Upper lobe of left lung (tissue), 6 donors: ENCODE measurements at regions not wholly inside any gene's neighbourhood (a gene's known extent, or its start where the extent isn't known, plus 50 kb on each side); places are given as distances from the start of the nearest gene placed in this dataset.

Experiments
- ATAC-seq, 2 donors: fragments of 200-7000 bp; cut with Tn5 transposase; one replicate each; pipeline ENCODE4 v1.9.1; 2022; ENCODE audit warnings: mild to moderate bottlenecking in 2 of 2, moderate library complexity in 2 of 2; ENCODE audit not compliant: low FRiP score in 2 of 2
- DNase-seq, 2 donors: peaks; one replicate each; pipeline ENCODE4 v3.0.0-alpha.2; 2019 to 2020
- H3K27ac ChIP-seq, 4 donors: fragments of 200-600 bp; sonication (generic); one replicate each; pipeline ENCODE4 v1.5.1; 2016 to 2019
- H3K27me3 ChIP-seq, 4 donors: fragments of 200-600 bp; sonication (generic); one replicate each; pipeline ENCODE4 v1.5.1; 2017 to 2019
- H3K36me3 ChIP-seq, 4 donors: fragments of 200-600 bp; sonication (generic); one replicate each; pipeline ENCODE4 v1.5.1; 2016 to 2019
- H3K4me1 ChIP-seq, 4 donors: fragments of 200-600 bp; sonication (generic); one replicate each; pipeline ENCODE4 v1.5.1; 2018 to 2019
- H3K4me3 ChIP-seq, 4 donors: fragments of 200-600 bp; sonication (generic); one replicate each; pipeline ENCODE4 v1.5.1; 2017 to 2019; ENCODE audit warnings: mild to moderate bottlenecking in 2 of 4, moderate library complexity in 1 of 4
- H3K9me3 ChIP-seq, 4 donors: fragments of 200-600 bp; sonication (generic); one replicate each; pipeline ENCODE4 v1.5.1; 2018 to 2019
- CTCF ChIP-seq, 6 experiments: fragments of 450-650 bp in 4 of 6; fragments of 200-600 bp in 2 of 6; sonication (generic) in 2 of 6; IDR thresholded peaks; one replicate each; pipeline ENCODE4 v1.5.1; 2016 to 2019; ENCODE audit warnings: antibody characterized with exemption in 6 of 6
- EP300 ChIP-seq, 4 donors: sonication (generic); formaldehyde crosslinking; IDR thresholded peaks; one replicate each; pipeline ENCODE4 v1.5.1; 2017; ENCODE audit warnings: antibody characterized with exemption in 4 of 4, control low read depth in 2 of 4
- POLR2A ChIP-seq, 4 donors: fragments of 450-650 bp; IDR thresholded peaks; one replicate each; pipeline ENCODE4 v1.5.1; 2016 to 2017; ENCODE audit warnings: antibody characterized with exemption in 4 of 4, mild to moderate bottlenecking in 2 of 4
- POLR2AphosphoS5 ChIP-seq, 2 donors: sonication (generic); formaldehyde crosslinking; IDR thresholded peaks; one replicate each; pipeline ENCODE4 v1.5.1; 2017; ENCODE audit warnings: antibody characterized with exemption in 2 of 2
- WGBS, 2 donors: methylation state at CpG; one replicate each; pipeline ENCODE4 v1.1.5; 2017 to 2018; 5-methylcytosine and 5-hydroxymethylcytosine counted together
- donor health status: DM: no; HTN: no; CAD: no; lungs with moderate emphysema.
- donor health status: DM: no; HTN: yes; CAD: no; lungs with severe emphysema.

DNA sequence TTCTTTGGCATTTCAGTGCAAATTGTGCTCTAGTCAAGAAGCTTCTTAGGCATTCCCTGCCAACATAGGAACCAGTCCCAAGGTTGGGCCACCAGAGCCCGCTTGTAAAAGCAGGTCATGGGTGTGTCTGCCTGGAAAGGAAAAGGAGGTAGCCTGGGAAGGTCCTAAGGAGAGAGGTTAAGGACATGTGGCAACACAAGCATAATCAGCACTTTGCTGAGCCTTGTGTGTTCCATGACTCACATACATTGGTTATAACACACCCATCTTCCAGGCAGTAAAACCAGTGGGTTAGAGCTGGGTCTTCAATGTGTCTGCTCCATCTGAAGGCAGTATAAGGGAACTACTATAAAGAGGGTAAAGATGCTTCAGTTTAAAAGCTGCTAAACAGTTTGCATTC is 165.0 kb downstream of the FHIP1A start:
- Histone ChIP-seq H3K36me3 (no peaks in the 10 kb centered on the region), H3K27me3 (no peaks in the 10 kb centered on the region), H3K4me1 (no peaks in the 10 kb centered on the region), H3K27ac (no peak overlapping the region), H3K4me3 (no peak overlapping the region), H3K9me3 (no peaks in the 10 kb centered on the region)
- WGBS, 2 donors: 50 to 75% methylated on average over 1 of the region's 1 CpG
- ATAC-seq: no peak
- no peak for TF ChIP-seq CTCF (IDR thresholded peaks at IDR 0.05)
- no peak for TF ChIP-seq EP300 (IDR thresholded peaks at IDR 0.05)
- TF ChIP-seq POLR2A (IDR thresholded peaks at IDR 0.05): no peak
- no peak for TF ChIP-seq POLR2AphosphoS5 (IDR thresholded peaks at IDR 0.05)
- peak in 1 of 2 donors; percentile 39 for DNase-seq

GRCh38 chr4:151574968-151575367 is 166.0 kb downstream of the FHIP1A start:
- TF ChIP-seq POLR2A (IDR thresholded peaks at IDR 0.05) (no peak), POLR2AphosphoS5 (IDR thresholded peaks at IDR 0.05) (no peak), CTCF (IDR thresholded peaks at IDR 0.05) (no peak), EP300 (IDR thresholded peaks at IDR 0.05) (no peak)
- DNase-seq: no peak
- no peaks in the 10 kb centered on the region for H3K9me3 ChIP-seq
- no peak for ATAC-seq
- no peak overlapping the region for H3K4me3 ChIP-seq
- no peaks in the 10 kb centered on the region for H3K4me1 ChIP-seq
- H3K27me3 ChIP-seq: no peaks in the 10 kb centered on the region
- H3K36me3 ChIP-seq: no peaks in the 10 kb centered on the region
- H3K27ac ChIP-seq: no peak overlapping the region

DNA sequence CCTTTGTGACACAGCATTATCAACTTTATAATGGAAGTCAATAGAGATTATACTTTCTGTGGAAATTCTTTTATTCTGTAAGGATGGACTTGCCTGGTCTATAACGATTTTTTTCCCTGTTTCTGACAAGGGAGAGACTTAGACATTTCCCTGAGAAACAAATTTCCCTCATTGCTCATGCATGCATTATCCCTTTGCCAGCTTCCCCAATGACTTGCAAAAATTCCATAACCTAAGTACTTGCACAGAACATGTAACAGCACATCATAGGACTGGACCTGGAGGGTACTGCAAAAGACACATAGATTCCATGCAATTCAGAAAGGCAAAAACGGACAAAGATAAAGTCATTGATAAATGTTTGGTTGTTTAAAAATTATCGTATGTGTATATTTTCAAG is 166.7 kb downstream of the FHIP1A start:
- ATAC-seq (no peak), DNase-seq (no peak)
- WGBS, 2 donors: 89 to 90% methylated on average over 3 of the region's 3 CpGs
- Histone ChIP-seq H3K27me3 (no peaks in the 10 kb centered on the region), H3K36me3 (no peaks in the 10 kb centered on the region), H3K9me3 (no peaks in the 10 kb centered on the region), H3K27ac (no peak overlapping the region), H3K4me1 (no peaks in the 10 kb centered on the region), H3K4me3 (no peak overlapping the region)
- TF ChIP-seq POLR2A (IDR thresholded peaks at IDR 0.05) (no peak), POLR2AphosphoS5 (IDR thresholded peaks at IDR 0.05) (no peak), EP300 (IDR thresholded peaks at IDR 0.05) (no peak), CTCF (IDR thresholded peaks at IDR 0.05) (no peak)

DNA sequence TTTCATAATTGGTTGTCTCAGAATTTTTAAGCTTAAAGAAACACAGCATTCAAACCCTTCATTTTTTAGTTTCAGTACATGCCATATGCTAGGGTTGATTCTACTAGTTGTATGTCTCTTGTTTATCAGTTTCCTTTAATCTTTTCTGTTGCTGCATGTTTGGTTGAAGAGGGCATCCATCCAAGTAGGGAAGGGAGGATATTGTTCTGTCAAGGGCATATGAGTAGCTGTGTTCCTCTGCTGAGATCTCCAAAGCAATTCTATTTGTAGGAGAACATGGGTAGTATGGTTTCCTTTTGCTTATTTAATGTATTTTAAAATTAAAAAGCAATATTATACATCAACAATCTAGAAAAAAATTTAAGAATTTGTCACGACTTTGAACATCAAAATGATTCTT is 167.7 kb downstream of the FHIP1A start:
- no peak for DNase-seq
- TF ChIP-seq POLR2AphosphoS5 (IDR thresholded peaks at IDR 0.05): no peak
- no peak for TF ChIP-seq EP300 (IDR thresholded peaks at IDR 0.05)
- no peaks in the 10 kb centered on the region for H3K9me3 ChIP-seq
- no peaks in the 10 kb centered on the region for H3K4me1 ChIP-seq
- WGBS, 2 donors: 63 to 74% methylated on average over 1 of the region's 1 CpG
- ATAC-seq: no peak
- no peak overlapping the region for H3K27ac ChIP-seq
- H3K4me3 ChIP-seq: no peak overlapping the region
- no peaks in the 10 kb centered on the region for H3K27me3 ChIP-seq
- no peaks in the 10 kb centered on the region for H3K36me3 ChIP-seq

DNA sequence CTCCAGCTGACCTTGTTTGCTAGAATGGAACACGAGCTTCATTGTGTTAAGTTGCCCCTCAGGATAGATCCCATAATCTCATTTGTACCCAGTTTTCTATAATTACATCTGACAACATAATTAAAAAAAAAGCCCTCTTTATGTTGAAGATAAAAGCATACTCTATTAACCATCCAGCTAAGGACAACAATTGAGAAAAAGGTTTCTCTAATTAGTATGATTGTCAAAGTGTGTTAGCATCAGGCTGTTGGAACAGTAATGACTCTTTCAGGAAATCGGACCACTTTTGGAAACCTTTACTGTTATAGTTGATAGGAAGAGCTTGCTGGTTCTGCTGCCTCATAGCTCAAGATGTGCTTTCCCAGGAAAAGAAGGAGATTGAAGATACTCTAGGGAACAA is 172.6 kb downstream of the FHIP1A start:
- WGBS, 2 donors: 78 to 81% methylated on average over 2 of the region's 2 CpGs
- Histone ChIP-seq H3K9me3 (no peaks in the 10 kb centered on the region), H3K4me3 (no peak overlapping the region), H3K36me3 (no peaks in the 10 kb centered on the region), H3K27me3 (no peaks in the 10 kb centered on the region), H3K4me1 (no peaks in the 10 kb centered on the region), H3K27ac (no peak overlapping the region)
- TF ChIP-seq CTCF (IDR thresholded peaks at IDR 0.05) (no peak), EP300 (IDR thresholded peaks at IDR 0.05) (no peak), POLR2A (IDR thresholded peaks at IDR 0.05) (no peak), POLR2AphosphoS5 (IDR thresholded peaks at IDR 0.05) (no peak)
- ATAC-seq (no peak), DNase-seq (no peak)
